ENCODE measurements at regions not wholly inside any gene's neighbourhood (a gene's known extent, or its start where the extent isn't known, plus 50 kb on each side); places are given as distances from the start of the nearest gene placed in this dataset.

GRCh38 chr18:72246076-72246475 lies 298.1 kb downstream of the CBLN2 start:
- no peaks in the 10 kb centered on the region for H3K36me3 ChIP-seq (ENCODE audit: control insufficient read depth, insufficient read depth, low read length)
- H3K27ac ChIP-seq (ENCODE audit: low read length), result no peak overlapping the region
- DNase-seq (ENCODE audit: low read depth, low spot score) (no peak), ATAC-seq (no peak)
- H3K4me3 ChIP-seq (ENCODE audit: low read depth in 2 of 2, low read length in 2 of 2), result no peak overlapping the region
- ChIA-PET POLR2A (no interaction called here), CTCF (no interaction called here)
- no TSS peak for BruUV-seq (replicated peaks)
- no peaks in the 10 kb centered on the region for H3K4me1 ChIP-seq (ENCODE audit: control insufficient read depth, insufficient read depth, low read length)
- intact Hi-C loops (cut with micrococcal nuclease; ENCODE audit: unreplicated experiment) (no loop called here), in situ Hi-C loops (cut with HindIII; ENCODE audit: low pct_unique_long_range_greater_than_20kb, low sequenced_read_pairs) (no loop called here)
- TF ChIP-seq TCF7L2 (IDR thresholded peaks at IDR 0.05; ENCODE audit: low read depth, low read length) (no peak), REST (IDR thresholded peaks at IDR 0.05; ENCODE audit: insufficient read depth in 1 of 2, low read depth in 2 of 2, low read length in 1 of 2) (no peak), CTCF (IDR thresholded peaks at IDR 0.05) (no peak), SIN3A (IDR thresholded peaks at IDR 0.05; ENCODE audit: borderline replicate concordance, insufficient read depth, low read depth, low read length) (no peak), POLR2AphosphoS5 (IDR thresholded peaks at IDR 0.05; ENCODE audit: low read depth, low read length) (no peak)
- no peaks in the 10 kb centered on the region for H3K9me3 ChIP-seq (ENCODE audit: control insufficient read depth, insufficient read depth, low read depth, low read length)
- H3K27me3 ChIP-seq (ENCODE audit: control insufficient read depth, insufficient read depth, low read length), result no peaks in the 10 kb centered on the region

GRCh38 chr18:72235422-72235821 lies 308.7 kb downstream of the CBLN2 start:
- H3K4me1 ChIP-seq (ENCODE audit: control insufficient read depth, insufficient read depth, low read length), result no peaks in the 10 kb centered on the region
- H3K36me3 ChIP-seq (ENCODE audit: control insufficient read depth, insufficient read depth, low read length), result no peaks in the 10 kb centered on the region; the same call in 1 of the 2 replicates
- ATAC-seq (no peak), DNase-seq (ENCODE audit: low read depth, low spot score) (no peak)
- in situ Hi-C loops (cut with HindIII; ENCODE audit: low pct_unique_long_range_greater_than_20kb, low sequenced_read_pairs), result no loop called here
- TF ChIP-seq CTCF (IDR thresholded peaks at IDR 0.05) (no peak), TCF7L2 (IDR thresholded peaks at IDR 0.05; ENCODE audit: low read depth, low read length) (no peak), SIN3A (IDR thresholded peaks at IDR 0.05; ENCODE audit: borderline replicate concordance, insufficient read depth, low read depth, low read length) (no peak), POLR2AphosphoS5 (IDR thresholded peaks at IDR 0.05; ENCODE audit: low read depth, low read length) (no peak), REST (IDR thresholded peaks at IDR 0.05; ENCODE audit: insufficient read depth in 1 of 2, low read depth in 2 of 2, low read length in 1 of 2) (no peak)
- intact Hi-C loops (cut with micrococcal nuclease; ENCODE audit: unreplicated experiment), result no loop called here
- ChIA-PET CTCF (no interaction called here), POLR2A (no interaction called here)
- BruUV-seq (replicated peaks), result no TSS peak
- no peak overlapping the region for H3K27ac ChIP-seq (ENCODE audit: low read length)
- no peak overlapping the region for H3K4me3 ChIP-seq (ENCODE audit: low read depth in 2 of 2, low read length in 2 of 2)
- H3K27me3 ChIP-seq (ENCODE audit: control insufficient read depth, insufficient read depth, low read length), result no peaks in the 10 kb centered on the region
- H3K9me3 ChIP-seq (ENCODE audit: control insufficient read depth, insufficient read depth, low read depth, low read length), result no peaks in the 10 kb centered on the region
